GM23248 (cell line): ENCODE measurements at regions not wholly inside any gene's neighbourhood (a gene's known extent, or its start where the extent isn't known, plus 50 kb on each side); places are given as distances from the start of the nearest gene placed in this dataset.

Experiments used
- DNase-seq: peaks from one replicate; pipeline ENCODE4 v3.0.0-alpha.2; 2015
- H2AFZ ChIP-seq: fragments of 200-600 bp; sonication (generic); 2 replicates; pipeline ENCODE4 v1.6.1; 2016; ENCODE audit warnings: antibody characterized with exemption
- H3F3A ChIP-seq: fragments of 200-600 bp; sonication (generic); 2 replicates; pipeline ENCODE4 v1.6.1; 2016; ENCODE audit warnings: mild to moderate bottlenecking, antibody characterized with exemption, mixed run types; ENCODE audit not compliant: insufficient read depth
- H3K27ac ChIP-seq: fragments of 200-600 bp; sonication (generic); 2 replicates; pipeline ENCODE4 v1.5.1; 2016; ENCODE audit warnings: mild to moderate bottlenecking
- H3K27me3 ChIP-seq: fragments of 200-600 bp; sonication (generic); replicated peaks from 2 replicates; pipeline ENCODE4 v1.6.1; 2016; ENCODE audit warnings: mild to moderate bottlenecking; ENCODE audit not compliant: insufficient read depth
- H3K36me3 ChIP-seq: fragments of 200-600 bp; sonication (generic); 2 replicates; pipeline ENCODE4 v1.6.1; 2016; ENCODE audit warnings: low read depth, mild to moderate bottlenecking
- H3K4me1 ChIP-seq: fragments of 200-600 bp; sonication (generic); 2 replicates; pipeline ENCODE4 v1.6.1; 2016; ENCODE audit warnings: mild to moderate bottlenecking; ENCODE audit not compliant: insufficient read depth
- H3K4me2 ChIP-seq: fragments of 200-600 bp; sonication (generic); one replicate; pipeline ENCODE4 v1.6.1; 2016; ENCODE audit warnings: mild to moderate bottlenecking; ENCODE audit not compliant: unreplicated experiment
- H3K4me3 ChIP-seq: fragments of 200-600 bp; sonication (generic); 2 replicates; pipeline ENCODE4 v1.5.1; 2016; ENCODE audit warnings: mild to moderate bottlenecking
- H3K79me2 ChIP-seq: fragments of 200-600 bp; sonication (generic); 2 replicates; pipeline ENCODE4 v1.6.1; 2016; ENCODE audit warnings: mild to moderate bottlenecking; ENCODE audit not compliant: insufficient read depth
- H3K9ac ChIP-seq: fragments of 200-600 bp; sonication (generic); 2 replicates; pipeline ENCODE4 v1.6.1; 2016; ENCODE audit warnings: mild to moderate bottlenecking
- H3K9me2 ChIP-seq: fragments of 200-600 bp; sonication (generic); 2 replicates; pipeline ENCODE4 v1.6.1; 2016; ENCODE audit warnings: mixed run types, mild to moderate bottlenecking, moderate library complexity; ENCODE audit not compliant: insufficient read depth
- H3K9me3 ChIP-seq: fragments of 200-600 bp; sonication (generic); one replicate; pipeline ENCODE4 v1.6.1; 2017; ENCODE audit warnings: low read depth
- H4K20me1 ChIP-seq: fragments of 200-600 bp; sonication (generic); 2 replicates; pipeline ENCODE4 v1.6.0; 2016; ENCODE audit not compliant: insufficient read depth
- EZH2 ChIP-seq: fragments of 200-600 bp; sonication (generic); IDR thresholded peaks from 2 replicates; pipeline ENCODE4 v1.6.1; 2018; ENCODE audit warnings: antibody characterized with exemption, mild to moderate bottlenecking; ENCODE audit not compliant: insufficient read depth, poor library complexity, severe bottlenecking
- EZH2phosphoT487 ChIP-seq: fragments of 200-600 bp; sonication (generic); IDR thresholded peaks from 2 replicates; pipeline ENCODE4 v1.6.1; 2018; ENCODE audit warnings: antibody characterized with exemption, moderate library complexity, mild to moderate bottlenecking, low read depth; ENCODE audit not compliant: insufficient read depth
- WGBS, 2 experiments: methylation state at CpG; one replicate each; pipeline ENCODE4 v1.1.6; 2015 to 2017; ENCODE audit warnings: low lambda C conversion rate in 2 of 2, low coverage in 1 of 2; ENCODE audit errors: missing lambda C conversion rate in 2 of 2; 5-methylcytosine and 5-hydroxymethylcytosine counted together
- in situ Hi-C: fragments of 300-500 bp; cut with MboI; formaldehyde crosslinking; loops from 2 replicates; pipeline ENCODE4 v1.15.0; 2020

DNA sequence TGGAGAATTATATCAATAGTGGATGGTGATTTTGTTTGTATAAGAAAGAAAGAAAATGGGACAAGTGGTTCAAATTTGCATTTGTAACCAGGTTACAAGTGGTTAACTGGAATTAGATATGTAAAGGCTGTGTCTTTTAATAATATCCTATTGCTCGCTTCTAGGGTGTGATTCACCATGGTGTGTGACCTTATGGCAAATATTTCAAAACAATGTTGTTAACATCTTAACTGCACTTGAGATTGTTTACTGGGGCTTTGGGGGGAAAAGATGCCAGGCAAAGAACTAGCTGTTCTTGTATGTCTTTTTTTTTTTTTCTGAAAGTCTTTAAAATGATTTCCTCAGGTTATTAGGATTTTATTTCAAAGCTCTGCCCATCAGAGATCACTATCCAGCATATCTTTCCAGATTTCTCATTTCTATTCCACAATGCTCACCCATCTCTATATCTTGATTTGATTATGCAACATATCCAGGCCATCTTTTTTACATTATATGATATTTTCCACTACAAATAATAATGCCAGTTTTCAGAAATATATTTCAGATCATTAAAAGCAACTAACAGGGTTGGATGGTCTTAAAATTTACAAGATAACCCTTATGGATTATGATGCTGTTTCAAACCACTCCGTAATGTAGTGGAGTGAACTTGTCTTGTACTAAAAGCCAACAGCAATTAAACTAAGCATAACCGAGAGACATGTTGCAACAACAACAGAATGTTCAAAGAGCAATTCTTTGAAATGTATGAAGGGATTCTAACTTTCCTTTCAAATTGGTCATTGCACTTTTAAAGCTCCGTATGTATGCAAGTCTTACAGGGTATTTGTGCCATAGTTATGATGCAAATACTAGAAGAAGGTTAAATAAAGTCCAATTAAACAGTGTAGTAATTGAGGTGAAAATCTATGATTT lies 341.5 kb upstream of the ETAA1 start:
- no peaks in the 10 kb centered on the region for H3F3A ChIP-seq
- H2AFZ ChIP-seq, result no peak overlapping the region
- H3K36me3 ChIP-seq, result no peaks in the 10 kb centered on the region
- H4K20me1 ChIP-seq, result no peaks in the 10 kb centered on the region
- H3K9me2 ChIP-seq, result no peaks in the 10 kb centered on the region
- in situ Hi-C loops, result no loop called here
- no peak overlapping the region for H3K27ac ChIP-seq
- H3K9me3 ChIP-seq, result no peaks in the 10 kb centered on the region
- no peak overlapping the region for H3K4me3 ChIP-seq
- no peak overlapping the region for H3K9ac ChIP-seq
- TF ChIP-seq EZH2 (no peak), EZH2phosphoT487 (no peak)
- no peaks in the 10 kb centered on the region for H3K79me2 ChIP-seq
- peak; percentile 14 for DNase-seq
- no peaks in the 10 kb centered on the region for H3K27me3 ChIP-seq
- 48 to 50% methylated on average over 4 of the region's 4 CpGs for WGBS, 2 experiments
- no peak overlapping the region for H3K4me2 ChIP-seq
- H3K4me1 ChIP-seq, result no peaks in the 10 kb centered on the region

GRCh38 chr2:67057123-67057522 lies 340.0 kb upstream of the ETAA1 start:
- H3K4me2 ChIP-seq, result no peak overlapping the region
- no peaks in the 10 kb centered on the region for H3K4me1 ChIP-seq
- no peaks in the 10 kb centered on the region for H3K79me2 ChIP-seq
- H3K36me3 ChIP-seq, result no peaks in the 10 kb centered on the region
- no peaks in the 10 kb centered on the region for H3K9me2 ChIP-seq
- no peak overlapping the region for H3K27ac ChIP-seq
- no peak overlapping the region for H2AFZ ChIP-seq
- no peak overlapping the region for H3K9ac ChIP-seq
- H3K9me3 ChIP-seq, result no peaks in the 10 kb centered on the region
- DNase-seq, result no peak
- no peak overlapping the region for H3K4me3 ChIP-seq
- H4K20me1 ChIP-seq, result no peaks in the 10 kb centered on the region
- in situ Hi-C loops, result no loop called here
- no peak for TF ChIP-seq EZH2phosphoT487
- TF ChIP-seq EZH2, result no peak
- H3K27me3 ChIP-seq, result no peaks in the 10 kb centered on the region
- WGBS, 2 experiments, result 83 to 92% methylated on average over 3 of the region's 3 CpGs
- H3F3A ChIP-seq, result no peaks in the 10 kb centered on the region

- no peak for TF ChIP-seq EZH2phosphoT487
- TF ChIP-seq EZH2, result no peak
- H3K27ac ChIP-seq, result no peak overlapping the region
- H3K4me3 ChIP-seq, result no peak overlapping the region
- in situ Hi-C loops, result no loop called here
- H3K36me3 ChIP-seq, result no peaks in the 10 kb centered on the region
- no peaks in the 10 kb centered on the region for H3K9me3 ChIP-seq
- WGBS, 2 experiments, result 77 to 79% methylated on average over 2 of the region's 2 CpGs
- no peaks in the 10 kb centered on the region for H3F3A ChIP-seq
- no peak overlapping the region for H2AFZ ChIP-seq
- no peak overlapping the region for H3K4me2 ChIP-seq
- H3K9ac ChIP-seq, result no peak overlapping the region
- no peaks in the 10 kb centered on the region for H3K4me1 ChIP-seq
- H3K79me2 ChIP-seq, result no peaks in the 10 kb centered on the region
- H4K20me1 ChIP-seq, result no peaks in the 10 kb centered on the region
- peak; percentile 7 for DNase-seq
- H3K9me2 ChIP-seq, result no peaks in the 10 kb centered on the region
- H3K27me3 ChIP-seq, result no peaks in the 10 kb centered on the region
These were observed 339.0 kb upstream of the ETAA1 start for GRCh38 chr2:67057901-67058703.

- DNase-seq, result peak; percentile 26
- H3K27ac ChIP-seq, result no peak overlapping the region
- 15 to 16% methylated on average over 4 of the region's 4 CpGs for WGBS, 2 experiments
These were observed 332.1 kb upstream of the ETAA1 start for GRCh38 chr2:67065046-67065445.

More at GRCh38 chr2:67065046-67065445, 332.1 kb upstream of the ETAA1 start:
- H2AFZ ChIP-seq, result no peak overlapping the region
- H3K9me3 ChIP-seq, result no peaks in the 10 kb centered on the region
- no peak overlapping the region for H3K9ac ChIP-seq
- peaks cover 4% of the 10 kb centered on the region; the same call in 1 of the 2 replicates for H3K27me3 ChIP-seq
- no peaks in the 10 kb centered on the region for H3K9me2 ChIP-seq
- H3K4me3 ChIP-seq, result no peak overlapping the region
- no peaks in the 10 kb centered on the region for H3K36me3 ChIP-seq
- no peaks in the 10 kb centered on the region for H3F3A ChIP-seq
- no peaks in the 10 kb centered on the region for H3K4me1 ChIP-seq
- no peaks in the 10 kb centered on the region for H4K20me1 ChIP-seq
- no peak overlapping the region for H3K4me2 ChIP-seq
- no peak for TF ChIP-seq EZH2phosphoT487
- no peak for TF ChIP-seq EZH2
- in situ Hi-C loops, result no loop called here
- H3K79me2 ChIP-seq, result no peaks in the 10 kb centered on the region
